ENCODE measurements at regions not wholly inside any gene's neighbourhood (a gene's known extent, or its start where the extent isn't known, plus 50 kb on each side); places are given as distances from the start of the nearest gene placed in this dataset.
"Not testable (repeated sequence)": the region's sequence is repeated elsewhere in the genome, so short reads cannot be mapped to it uniquely, and the experiment has no call there.

- Histone ChIP-seq H3K9me3 (ENCODE audit: insufficient read depth, low read length, severe bottlenecking) (no peaks in the 10 kb centered on the region), H2AFZ (ENCODE audit: low read depth, low read length) (no peak overlapping the region), H3K36me3 (ENCODE audit: insufficient read depth, low read length) (no peaks in the 10 kb centered on the region), H3K4me1 (ENCODE audit: insufficient read depth, low read length) (no peaks in the 10 kb centered on the region), H4K20me1 (ENCODE audit: insufficient read depth, low read length) (no peaks in the 10 kb centered on the region), H3K27me3 (ENCODE audit: insufficient read depth, low read length, poor library complexity) (no peaks in the 10 kb centered on the region), H3K4me2 (ENCODE audit: insufficient read depth, low read length) (no peak overlapping the region), H3K4me3 (ENCODE audit: low read depth in 1 of 2, low read length in 2 of 2) (no peak overlapping the region), H3K9ac (ENCODE audit: low read depth, low read length) (no peak overlapping the region), H3K27ac (ENCODE audit: low read length) (no peak overlapping the region), H3K79me2 (ENCODE audit: insufficient read depth, low read length) (no peaks in the 10 kb centered on the region)
- no peak for TF ChIP-seq EZH2 (IDR thresholded peaks at IDR 0.05; ENCODE audit: borderline replicate concordance, low read depth, low read length, severe bottlenecking)
- TF ChIP-seq, protein P1, sequence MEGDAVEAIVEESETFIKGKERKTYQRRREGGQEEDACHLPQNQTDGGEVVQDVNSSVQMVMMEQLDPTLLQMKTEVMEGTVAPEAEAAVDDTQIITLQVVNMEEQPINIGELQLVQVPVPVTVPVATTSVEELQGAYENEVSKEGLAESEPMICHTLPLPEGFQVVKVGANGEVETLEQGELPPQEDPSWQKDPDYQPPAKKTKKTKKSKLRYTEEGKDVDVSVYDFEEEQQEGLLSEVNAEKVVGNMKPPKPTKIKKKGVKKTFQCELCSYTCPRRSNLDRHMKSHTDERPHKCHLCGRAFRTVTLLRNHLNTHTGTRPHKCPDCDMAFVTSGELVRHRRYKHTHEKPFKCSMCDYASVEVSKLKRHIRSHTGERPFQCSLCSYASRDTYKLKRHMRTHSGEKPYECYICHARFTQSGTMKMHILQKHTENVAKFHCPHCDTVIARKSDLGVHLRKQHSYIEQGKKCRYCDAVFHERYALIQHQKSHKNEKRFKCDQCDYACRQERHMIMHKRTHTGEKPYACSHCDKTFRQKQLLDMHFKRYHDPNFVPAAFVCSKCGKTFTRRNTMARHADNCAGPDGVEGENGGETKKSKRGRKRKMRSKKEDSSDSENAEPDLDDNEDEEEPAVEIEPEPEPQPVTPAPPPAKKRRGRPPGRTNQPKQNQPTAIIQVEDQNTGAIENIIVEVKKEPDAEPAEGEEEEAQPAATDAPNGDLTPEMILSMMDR (IDR thresholded peaks at IDR 0.05; ENCODE audit: borderline replicate concordance, extremely low read depth, low read length, poor library complexity, severe bottlenecking), result no peak
- DNase-seq, result no peak
- no peak for ATAC-seq (ENCODE audit: insufficient read depth, low read depth)
These were observed 404.4 kb downstream of the KCNA4 start for GRCh38 chr11:29612423-29612822.

DNA sequence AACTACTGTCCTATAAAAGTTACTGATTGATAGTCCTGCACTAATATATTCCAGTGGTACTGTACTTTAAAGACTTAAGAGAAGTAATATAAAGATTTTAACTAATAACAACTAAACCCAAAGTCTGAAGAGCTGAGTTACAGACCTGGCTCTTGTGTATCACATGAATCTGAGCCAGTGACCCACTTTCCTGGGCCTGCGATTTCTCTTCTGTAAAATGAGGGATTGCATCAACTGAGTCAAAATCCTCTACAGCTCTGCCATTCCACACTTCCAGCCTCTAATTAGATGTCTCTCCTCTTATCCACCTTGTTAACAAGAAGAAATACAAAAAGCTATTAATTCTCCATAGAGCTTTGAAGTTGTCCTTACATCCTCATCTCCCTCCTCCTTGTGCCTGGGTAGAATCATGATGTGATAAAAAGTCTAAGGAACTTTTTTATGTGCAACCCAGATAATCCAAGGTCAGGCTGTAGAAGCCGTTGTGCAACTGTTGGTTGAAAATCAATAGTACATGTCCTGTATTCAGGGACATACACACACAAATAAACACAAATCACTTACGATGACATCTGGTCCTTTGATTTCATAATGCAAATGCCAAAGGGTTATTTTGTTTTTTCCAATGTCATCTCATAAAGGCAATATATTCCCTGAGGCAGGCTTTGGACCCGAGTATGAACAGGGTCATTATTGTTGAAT, 410.3 kb downstream of the KCNA4 start:
- H3K79me2 ChIP-seq (ENCODE audit: insufficient read depth, low read length), result no peaks in the 10 kb centered on the region
- H2AFZ ChIP-seq (ENCODE audit: low read depth, low read length), result no peak overlapping the region
- H3K4me1 ChIP-seq (ENCODE audit: insufficient read depth, low read length), result no peaks in the 10 kb centered on the region
- H3K4me3 ChIP-seq (ENCODE audit: low read depth in 1 of 2, low read length in 2 of 2), result no peak overlapping the region
- H3K36me3 ChIP-seq (ENCODE audit: insufficient read depth, low read length), result no peaks in the 10 kb centered on the region
- no peak overlapping the region for H3K4me2 ChIP-seq (ENCODE audit: insufficient read depth, low read length)
- H3K9me3 ChIP-seq (ENCODE audit: insufficient read depth, low read length, severe bottlenecking), result no peaks in the 10 kb centered on the region
- no peak overlapping the region for H3K27ac ChIP-seq (ENCODE audit: low read length)
- DNase-seq, result no peak
- no peak for TF ChIP-seq EZH2 (IDR thresholded peaks at IDR 0.05; ENCODE audit: borderline replicate concordance, low read depth, low read length, severe bottlenecking)
- TF ChIP-seq, protein P1 (IDR thresholded peaks at IDR 0.05; ENCODE audit: borderline replicate concordance, extremely low read depth, low read length, poor library complexity, severe bottlenecking), result no peak
- no peak for ATAC-seq (ENCODE audit: insufficient read depth, low read depth)
- no peaks in the 10 kb centered on the region for H4K20me1 ChIP-seq (ENCODE audit: insufficient read depth, low read length)
- no peak overlapping the region for H3K9ac ChIP-seq (ENCODE audit: low read depth, low read length)
- H3K27me3 ChIP-seq (ENCODE audit: insufficient read depth, low read length, poor library complexity), result no peaks in the 10 kb centered on the region

GRCh38 chr11:29600151-29600575, 416.7 kb downstream of the KCNA4 start:
- H3K36me3 ChIP-seq (ENCODE audit: insufficient read depth, low read length); ATAC-seq (ENCODE audit: insufficient read depth, low read depth): not testable (repeated sequence)

GRCh38 chr11:29584342-29584741, 432.5 kb downstream of the KCNA4 start:
- H3K4me3 ChIP-seq (ENCODE audit: low read depth in 1 of 2, low read length in 2 of 2), result no peak overlapping the region
- H3K79me2 ChIP-seq (ENCODE audit: insufficient read depth, low read length), result no peaks in the 10 kb centered on the region
- H3K27me3 ChIP-seq (ENCODE audit: insufficient read depth, low read length, poor library complexity), result no peaks in the 10 kb centered on the region
- H4K20me1 ChIP-seq (ENCODE audit: insufficient read depth, low read length), result no peaks in the 10 kb centered on the region
- TF ChIP-seq, protein P1 (IDR thresholded peaks at IDR 0.05; ENCODE audit: borderline replicate concordance, extremely low read depth, low read length, poor library complexity, severe bottlenecking), result no peak
- no peak for TF ChIP-seq EZH2 (IDR thresholded peaks at IDR 0.05; ENCODE audit: borderline replicate concordance, low read depth, low read length, severe bottlenecking)
- no peak overlapping the region for H3K4me2 ChIP-seq (ENCODE audit: insufficient read depth, low read length)
- no peaks in the 10 kb centered on the region for H3K4me1 ChIP-seq (ENCODE audit: insufficient read depth, low read length)
- ATAC-seq (ENCODE audit: insufficient read depth, low read depth) (no peak), DNase-seq (no peak)
- no peak overlapping the region for H3K9ac ChIP-seq (ENCODE audit: low read depth, low read length)
- H3K36me3 ChIP-seq (ENCODE audit: insufficient read depth, low read length), result no peaks in the 10 kb centered on the region
- no peak overlapping the region for H2AFZ ChIP-seq (ENCODE audit: low read depth, low read length)
- no peaks in the 10 kb centered on the region for H3K9me3 ChIP-seq (ENCODE audit: insufficient read depth, low read length, severe bottlenecking)
- no peak overlapping the region for H3K27ac ChIP-seq (ENCODE audit: low read length)

More at GRCh38 chr11:29600151-29600575, 416.7 kb downstream of the KCNA4 start:
- H3K9ac ChIP-seq (ENCODE audit: low read depth, low read length); H3K27ac ChIP-seq (ENCODE audit: low read length); H3K4me2 ChIP-seq (ENCODE audit: insufficient read depth, low read length); H3K4me3 ChIP-seq (ENCODE audit: low read depth in 1 of 2, low read length in 2 of 2); H3K4me1 ChIP-seq (ENCODE audit: insufficient read depth, low read length); DNase-seq; H3K27me3 ChIP-seq (ENCODE audit: insufficient read depth, low read length, poor library complexity); H2AFZ ChIP-seq (ENCODE audit: low read depth, low read length); H3K79me2 ChIP-seq (ENCODE audit: insufficient read depth, low read length); H4K20me1 ChIP-seq (ENCODE audit: insufficient read depth, low read length); H3K9me3 ChIP-seq (ENCODE audit: insufficient read depth, low read length, severe bottlenecking): not testable (repeated sequence)

Data from DND-41 (cell line).